Smooth muscle cell (in vitro differentiated cells): ENCODE measurements at regions not wholly inside any gene's neighbourhood (a gene's known extent, or its start where the extent isn't known, plus 50 kb on each side); places are given as distances from the start of the nearest gene placed in this dataset.

Source experiments
- DNase-seq: peaks from one replicate; lab custom pipeline; 2025; ENCODE audit not compliant: unreplicated experiment; lab: John Stamatoyannopoulos, UW
- H2AFZ ChIP-seq: fragments of 200-600 bp; sonication (generic); 2 replicates; pipeline ENCODE4 v1.6.0; 2016; ENCODE audit warnings: antibody characterized with exemption, low read depth, mild to moderate bottlenecking
- H3F3A ChIP-seq: fragments of 200-600 bp; sonication (generic); 2 replicates; pipeline ENCODE4 v1.6.0; 2017; ENCODE audit warnings: antibody characterized with exemption, low read depth
- H3K27ac ChIP-seq: fragments of 200-600 bp; sonication (generic); 2 replicates; pipeline ENCODE4 v1.5.1; 2016; ENCODE audit warnings: low read depth, mild to moderate bottlenecking
- H3K27me3 ChIP-seq: fragments of 200-600 bp; sonication (generic); 2 replicates; pipeline ENCODE4 v1.6.1; 2016; ENCODE audit warnings: low read depth, mild to moderate bottlenecking
- H3K36me3 ChIP-seq: fragments of 200-600 bp; sonication (generic); 2 replicates; pipeline ENCODE4 v1.5.1; 2016; ENCODE audit warnings: low read depth
- H3K4me1 ChIP-seq: fragments of 200-600 bp; sonication (generic); 2 replicates; pipeline ENCODE4 v1.5.1; 2016; ENCODE audit warnings: low read depth
- H3K4me2 ChIP-seq: fragments of 200-600 bp; sonication (generic); 2 replicates; pipeline ENCODE4 v1.6.0; 2016; ENCODE audit warnings: mild to moderate bottlenecking
- H3K4me3 ChIP-seq: fragments of 200-600 bp; sonication (generic); 2 replicates; pipeline ENCODE4 v1.5.1; 2016; ENCODE audit warnings: mild to moderate bottlenecking
- H3K79me2 ChIP-seq: fragments of 200-600 bp; sonication (generic); 2 replicates; pipeline ENCODE4 v1.6.0; 2016; ENCODE audit warnings: low read depth, mild to moderate bottlenecking
- H3K9ac ChIP-seq: fragments of 200-600 bp; sonication (generic); 2 replicates; pipeline ENCODE4 v1.6.0; 2016; ENCODE audit warnings: low read depth
- H3K9me3 ChIP-seq: fragments of 200-600 bp; sonication (generic); replicated peaks from 2 replicates; pipeline ENCODE4 v1.5.1; 2016; ENCODE audit warnings: low read depth
- H4K20me1 ChIP-seq: fragments of 200-600 bp; sonication (generic); 2 replicates; pipeline ENCODE4 v1.6.0; 2016; ENCODE audit warnings: low read depth
- CTCF ChIP-seq: fragments of 200-600 bp; sonication (generic); IDR thresholded peaks from 2 replicates; pipeline ENCODE4 v1.5.1; 2017; ENCODE audit warnings: borderline replicate concordance, mild to moderate bottlenecking, antibody characterized with exemption; ENCODE audit not compliant: insufficient read depth, poor library complexity, severe bottlenecking
- WGBS: methylation state at CpG from one replicate; pipeline ENCODE4 v1.1.7; 2016; ENCODE audit warnings: low lambda C conversion rate; 5-methylcytosine and 5-hydroxymethylcytosine counted together

DNA sequence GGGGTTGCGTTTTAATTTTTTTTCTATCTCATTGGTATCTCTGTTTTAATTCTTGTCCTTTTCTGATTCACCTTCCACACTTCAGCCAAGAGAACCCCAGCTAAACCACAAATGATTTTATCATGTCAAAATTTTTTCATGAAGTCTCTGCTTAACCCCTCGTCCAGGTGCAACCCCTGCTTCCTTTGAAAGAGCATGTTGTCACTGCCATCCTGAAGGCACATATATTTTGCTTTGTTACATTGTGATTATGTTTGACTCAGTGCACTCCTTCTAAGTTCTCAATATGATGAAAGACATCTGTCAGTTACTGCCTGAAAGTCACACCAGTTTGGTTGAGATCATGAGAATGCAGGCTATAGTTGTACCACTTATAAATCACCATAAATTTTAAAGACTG lies 99.9 kb upstream of the FMR1 start:
- no peaks in the 10 kb centered on the region for H3F3A ChIP-seq
- no peak overlapping the region for H3K27ac ChIP-seq
- H3K9me3 ChIP-seq, result no peaks in the 10 kb centered on the region
- H3K36me3 ChIP-seq, result no peaks in the 10 kb centered on the region
- no peaks in the 10 kb centered on the region for H3K27me3 ChIP-seq
- 72% methylated on average over 2 of the region's 2 CpGs for WGBS
- no peak for DNase-seq
- no peaks in the 10 kb centered on the region for H4K20me1 ChIP-seq
- H2AFZ ChIP-seq, result no peak overlapping the region
- no peak for TF ChIP-seq CTCF
- H3K4me2 ChIP-seq, result no peak overlapping the region
- no peaks in the 10 kb centered on the region for H3K79me2 ChIP-seq
- no peak overlapping the region for H3K4me3 ChIP-seq
- no peak overlapping the region for H3K9ac ChIP-seq
- H3K4me1 ChIP-seq, result no peaks in the 10 kb centered on the region

DNA sequence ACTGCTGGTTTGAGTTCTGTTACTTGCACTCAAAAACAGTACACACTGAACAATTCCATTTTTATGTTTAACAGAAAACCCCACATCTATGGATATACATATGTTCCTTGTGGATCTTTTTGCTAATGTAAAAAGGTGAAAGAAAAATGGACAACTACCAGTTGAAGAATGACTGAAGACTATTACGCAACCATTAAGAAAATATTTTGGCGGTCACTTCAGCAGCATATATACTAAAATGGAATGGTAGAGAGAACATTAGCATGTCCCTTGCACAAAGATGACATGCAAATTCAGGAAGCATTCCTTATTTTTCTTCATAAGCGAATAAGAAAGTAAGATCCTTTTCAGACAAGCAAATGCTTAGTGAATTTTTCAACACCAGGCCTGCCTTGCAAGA lies 84.6 kb upstream of the FMR1 start:
- Histone ChIP-seq H3F3A (no peaks in the 10 kb centered on the region), H3K79me2 (no peaks in the 10 kb centered on the region), H3K9ac (no peak overlapping the region), H4K20me1 (no peaks in the 10 kb centered on the region), H2AFZ (no peak overlapping the region), H3K4me3 (no peak overlapping the region), H3K36me3 (no peaks in the 10 kb centered on the region), H3K27me3 (no peaks in the 10 kb centered on the region), H3K9me3 (peaks cover 4% of the 10 kb centered on the region), H3K4me1 (no peaks in the 10 kb centered on the region), H3K4me2 (no peak overlapping the region), H3K27ac (no peak overlapping the region)
- no peak for DNase-seq
- TF ChIP-seq CTCF, result no peak
- 87% methylated on average over 3 of the region's 3 CpGs for WGBS

DNA sequence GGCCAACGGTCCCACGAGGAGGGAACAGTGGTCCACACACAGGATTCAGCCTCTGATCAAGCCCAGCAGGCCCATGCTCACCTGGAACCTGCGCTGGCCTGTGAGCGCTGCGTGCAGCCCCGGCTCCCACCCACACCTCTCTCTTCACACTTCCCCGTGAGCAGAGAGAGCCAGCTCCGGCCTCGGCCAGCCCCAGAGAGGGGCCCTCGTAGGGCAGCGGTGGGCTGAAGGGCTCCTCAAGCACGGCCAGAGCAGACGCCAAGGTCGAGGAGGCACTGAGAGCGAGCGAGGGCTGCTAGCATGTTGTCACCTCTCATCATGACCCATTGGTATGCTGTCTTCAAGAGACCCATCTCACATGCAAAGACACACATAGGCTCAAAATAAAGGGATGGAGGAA lies 83.0 kb upstream of the FMR1 start:
- no peak for DNase-seq
- no peaks in the 10 kb centered on the region for H3K79me2 ChIP-seq
- no peak overlapping the region for H2AFZ ChIP-seq
- no peak overlapping the region for H3K27ac ChIP-seq
- no peaks in the 10 kb centered on the region for H3K36me3 ChIP-seq
- WGBS, result 86% methylated on average over 15 of the region's 16 CpGs
- H3K9me3 ChIP-seq, result peaks cover 4% of the 10 kb centered on the region
- no peaks in the 10 kb centered on the region for H3F3A ChIP-seq
- H4K20me1 ChIP-seq, result no peaks in the 10 kb centered on the region
- no peak overlapping the region for H3K4me2 ChIP-seq
- no peak overlapping the region for H3K9ac ChIP-seq
- TF ChIP-seq CTCF, result no peak
- no peaks in the 10 kb centered on the region for H3K27me3 ChIP-seq
- H3K4me1 ChIP-seq, result no peaks in the 10 kb centered on the region
- no peak overlapping the region for H3K4me3 ChIP-seq

- Histone ChIP-seq H3K4me2 (no peak overlapping the region), H2AFZ (no peak overlapping the region), H3K4me1 (no peaks in the 10 kb centered on the region), H3K27me3 (no peaks in the 10 kb centered on the region), H3K36me3 (no peaks in the 10 kb centered on the region), H3K79me2 (no peaks in the 10 kb centered on the region), H4K20me1 (no peaks in the 10 kb centered on the region), H3K27ac (no peak overlapping the region), H3K9me3 (peaks cover 4% of the 10 kb centered on the region), H3K9ac (no peak overlapping the region), H3F3A (no peaks in the 10 kb centered on the region), H3K4me3 (no peak overlapping the region)
- DNase-seq, result no peak
- 64% methylated on average over 2 of the region's 2 CpGs for WGBS
- no peak for TF ChIP-seq CTCF
Observed at GRCh38 chrX:147832707-147833348, 78.9 kb upstream of the FMR1 start.
